ENCODE measurements at regions not wholly inside any gene's neighbourhood (a gene's known extent, or its start where the extent isn't known, plus 50 kb on each side); places are given as distances from the start of the nearest gene placed in this dataset.

GRCh38 chr7:142420554-142421362 lies 162.9 kb upstream of the PRSS58 start:
- Histone ChIP-seq H3K56ac (ENCODE audit: extremely low read depth, insufficient read depth, low read length) (no peak overlapping the region), H3K9me1 (ENCODE audit: insufficient read depth, low read length) (no peaks in the 10 kb centered on the region), H4K91ac (ENCODE audit: insufficient read depth, low read depth, low read length) (no peak overlapping the region), H2BK20ac (ENCODE audit: low read depth, low read length) (peak overlapping the region; percentile 39; the same call in 1 of the 2 replicates), H3K14ac (replicated peaks; ENCODE audit: low read depth, low read length) (no peak overlapping the region), H3K36me3 (ENCODE audit: control insufficient read depth, insufficient read depth, low read length) (no peaks in the 10 kb centered on the region), H3K9ac (ENCODE audit: low read depth, low read length) (no peak overlapping the region), H2AK9ac (replicated peaks; ENCODE audit: low read depth, low read length, poor library complexity) (peak overlapping the region; percentile 89), H2BK5ac (ENCODE audit: low read depth, low read length, poor library complexity, severe bottlenecking) (no peak overlapping the region), H3K23ac (ENCODE audit: low read depth, low read length) (no peak overlapping the region), H3K4me2 (ENCODE audit: low read depth, low read length) (no peak overlapping the region), H2BK120ac (ENCODE audit: low read depth, low read length) (peak overlapping the region; percentile 3; the same call in 1 of the 2 replicates), H4K20me1 (ENCODE audit: insufficient read depth, low read length) (no peaks in the 10 kb centered on the region), H2BK15ac (ENCODE audit: low read depth, low read length) (no peak overlapping the region), H4K5ac (ENCODE audit: low read depth, low read length) (no peak overlapping the region), H3K27ac (ENCODE audit: insufficient read depth, low read length) (no peak overlapping the region), H3K27me3 (ENCODE audit: control insufficient read depth, insufficient read depth, low read length) (no peaks in the 10 kb centered on the region; the same call in 1 of the 2 replicates), H2AFZ (replicated peaks; ENCODE audit: low read length, poor library complexity) (peak overlapping the region; percentile 86), H3K18ac (ENCODE audit: low read depth, low read length) (no peak overlapping the region), H3K9me3 (ENCODE audit: control insufficient read depth, insufficient read depth, low read length) (no peaks in the 10 kb centered on the region), H3K4me3 (ENCODE audit: insufficient read depth, low read depth, low read length) (no peak overlapping the region), H3K4me1 (ENCODE audit: control insufficient read depth, insufficient read depth, low read length) (no peaks in the 10 kb centered on the region), H4K8ac (ENCODE audit: low read depth in 2 of 2, low read length in 2 of 2) (no peak overlapping the region; a peak in 1 of 4 replicates), H2AK5ac (ENCODE audit: low read depth, low read length) (0 out of 2 replicates have a peak overlapping the region, but pooled peaks have one; percentile 0), H3K79me1 (ENCODE audit: low read depth in 1 of 2, low read length in 2 of 2) (no peaks in the 10 kb centered on the region), H3K4ac (ENCODE audit: low read depth, low read length) (no peak overlapping the region)
- WGBS, 2 experiments (ENCODE audit: extremely low coverage in 2 of 2, insufficient read length in 1 of 2) = 60% methylated on average over 3 of the region's 5 CpGs; no CpG with 5 or more reads in 1 of the 2 experiments
- POLR2A ChIA-PET (ENCODE audit: unreplicated experiment) = no interaction called here
- BruUV-seq (replicated peaks) = no TSS peak
- DNase-seq (peak; percentile 57), ATAC-seq (ENCODE audit: low read depth) (peak; percentile 96)
- in situ Hi-C loops (cut with MboI; ENCODE audit: low sequenced_read_pairs) = no loop called here
- dilution Hi-C loops (cut with HindIII; ENCODE audit: low sequenced_read_pairs, unreplicated experiment) = no loop called here
- CTCF ChIA-PET = interaction anchor here (0.7 to 1.0 kb wide), 4 partner anchors 12 to 63 kb away, joined by 3 to 10 read pairs (median 4); no protein-coding TSS in a partner anchor
- intact Hi-C loops (cut with micrococcal nuclease) = loop anchor here (1.0 kb wide), 1 partner anchor 61 kb away; no protein-coding TSS in a partner anchor
- TF ChIP-seq RFX5 (IDR thresholded peaks at IDR 0.05; ENCODE audit: low read depth, low read length) (no peak), MXI1 (IDR thresholded peaks at IDR 0.05; ENCODE audit: borderline replicate concordance, low read depth, low read length) (peak; percentile 44; the same call in 1 of the 2 replicates), FOS (IDR thresholded peaks at IDR 0.05; ENCODE audit: low read depth, low read length) (no peak), CHD1 (IDR thresholded peaks at IDR 0.05; ENCODE audit: low read depth, low read length) (no peak), ELK1 (IDR thresholded peaks at IDR 0.05; ENCODE audit: borderline replicate concordance, low read depth, low read length) (no peak), NFE2L2 (IDR thresholded peaks at IDR 0.05; ENCODE audit: low read depth, low read length) (no peak), BHLHE40 (IDR thresholded peaks at IDR 0.05; ENCODE audit: low read depth, low read length) (no peak), MAZ (IDR thresholded peaks at IDR 0.05; ENCODE audit: borderline replicate concordance, low read depth, low read length) (peak; percentile 50; the same call in 1 of the 2 replicates), RAD21 (IDR thresholded peaks at IDR 0.05; ENCODE audit: low read length) (peak; percentile 79), RCOR1 (IDR thresholded peaks at IDR 0.05; ENCODE audit: insufficient replicate concordance, low read length) (no peak), MAFK (IDR thresholded peaks at IDR 0.05; ENCODE audit: low read depth, low read length) (no peak), CEBPB (IDR thresholded peaks at IDR 0.05; ENCODE audit: low read depth, low read length) (no peak)
- TF ChIP-seq, protein P1, sequence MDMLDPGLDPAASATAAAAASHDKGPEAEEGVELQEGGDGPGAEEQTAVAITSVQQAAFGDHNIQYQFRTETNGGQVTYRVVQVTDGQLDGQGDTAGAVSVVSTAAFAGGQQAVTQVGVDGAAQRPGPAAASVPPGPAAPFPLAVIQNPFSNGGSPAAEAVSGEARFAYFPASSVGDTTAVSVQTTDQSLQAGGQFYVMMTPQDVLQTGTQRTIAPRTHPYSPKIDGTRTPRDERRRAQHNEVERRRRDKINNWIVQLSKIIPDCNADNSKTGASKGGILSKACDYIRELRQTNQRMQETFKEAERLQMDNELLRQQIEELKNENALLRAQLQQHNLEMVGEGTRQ (IDR thresholded peaks at IDR 0.05; ENCODE audit: low read depth, low read length) = peak; percentile 40; the same call in 1 of the 2 replicates
- TF ChIP-seq, protein P2, sequence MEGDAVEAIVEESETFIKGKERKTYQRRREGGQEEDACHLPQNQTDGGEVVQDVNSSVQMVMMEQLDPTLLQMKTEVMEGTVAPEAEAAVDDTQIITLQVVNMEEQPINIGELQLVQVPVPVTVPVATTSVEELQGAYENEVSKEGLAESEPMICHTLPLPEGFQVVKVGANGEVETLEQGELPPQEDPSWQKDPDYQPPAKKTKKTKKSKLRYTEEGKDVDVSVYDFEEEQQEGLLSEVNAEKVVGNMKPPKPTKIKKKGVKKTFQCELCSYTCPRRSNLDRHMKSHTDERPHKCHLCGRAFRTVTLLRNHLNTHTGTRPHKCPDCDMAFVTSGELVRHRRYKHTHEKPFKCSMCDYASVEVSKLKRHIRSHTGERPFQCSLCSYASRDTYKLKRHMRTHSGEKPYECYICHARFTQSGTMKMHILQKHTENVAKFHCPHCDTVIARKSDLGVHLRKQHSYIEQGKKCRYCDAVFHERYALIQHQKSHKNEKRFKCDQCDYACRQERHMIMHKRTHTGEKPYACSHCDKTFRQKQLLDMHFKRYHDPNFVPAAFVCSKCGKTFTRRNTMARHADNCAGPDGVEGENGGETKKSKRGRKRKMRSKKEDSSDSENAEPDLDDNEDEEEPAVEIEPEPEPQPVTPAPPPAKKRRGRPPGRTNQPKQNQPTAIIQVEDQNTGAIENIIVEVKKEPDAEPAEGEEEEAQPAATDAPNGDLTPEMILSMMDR (conservative IDR thresholded peaks at IDR 0.05; ENCODE audit: low read depth, low read length) = peak; percentile 76
